ENCODE measurements at regions not wholly inside any gene's neighbourhood (a gene's known extent, or its start where the extent isn't known, plus 50 kb on each side); places are given as distances from the start of the nearest gene placed in this dataset.

GRCh38 chr12:66978802-66979201 lies 290.4 kb upstream of the CAND1 start:
- no peak for TF ChIP-seq CTCF (IDR thresholded peaks at IDR 0.05)
- TF ChIP-seq POLR2A (IDR thresholded peaks at IDR 0.05), result no peak
- no peak for TF ChIP-seq POLR2AphosphoS5 (IDR thresholded peaks at IDR 0.05; ENCODE audit: insufficient read depth in 1 of 2, low read depth in 1 of 2)

Data from vagina (tissue), 2 donors.